GM19351 (cell line): ENCODE measurements at regions not wholly inside any gene's neighbourhood (a gene's known extent, or its start where the extent isn't known, plus 50 kb on each side); places are given as distances from the start of the nearest gene placed in this dataset.

Source experiments
- ATAC-seq: cut with Tn5 transposase; IDR thresholded peaks from one replicate; pipeline ENCODE4 v1.9.1; 2021; ENCODE audit warnings: mild to moderate bottlenecking, moderate library complexity; ENCODE audit not compliant: unreplicated experiment

GRCh38 chr2:95539290-95539689 is 52.5 kb upstream of the TRIM43 start:
- peak; percentile 16 for ATAC-seq

- ATAC-seq = peak; percentile 79
Measured at GRCh38 chr2:95539836-95540235, 52.0 kb upstream of the TRIM43 start.
